Activated effector memory CD4-positive, alpha-beta T cell treated with Interleukin-2 at 50 U/mL for 16 hours (primary cell): ENCODE measurements at regions not wholly inside any gene's neighbourhood (a gene's known extent, or its start where the extent isn't known, plus 50 kb on each side); places are given as distances from the start of the nearest gene placed in this dataset.

Experiments
- DNase-seq: peaks from one replicate; pipeline ENCODE4 v3.0.0-alpha.2; 2020

DNA sequence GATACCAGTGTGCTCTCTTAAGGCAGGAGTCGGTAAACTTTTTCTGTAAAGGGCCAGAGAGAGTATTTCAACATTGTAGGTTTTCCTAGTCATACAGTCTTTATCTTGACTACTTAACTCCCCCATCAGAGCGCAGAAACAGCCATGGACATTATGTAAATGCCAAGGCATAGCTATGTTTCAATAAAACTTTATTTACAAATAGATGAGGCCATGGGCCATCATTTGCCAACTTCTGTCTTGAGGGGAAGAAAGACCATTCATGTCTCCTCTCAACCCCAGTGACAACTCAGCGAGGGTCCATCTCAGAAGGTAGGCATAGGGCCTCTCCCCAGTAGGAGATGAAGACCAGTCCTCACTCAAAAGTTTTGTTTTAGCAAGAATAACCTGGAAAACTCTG is 301.3 kb downstream of the FBXW7 start:
- no peak for DNase-seq

GRCh38 chr4:152232271-152232670 is 303.6 kb downstream of the FBXW7 start:
- DNase-seq = no peak

DNA sequence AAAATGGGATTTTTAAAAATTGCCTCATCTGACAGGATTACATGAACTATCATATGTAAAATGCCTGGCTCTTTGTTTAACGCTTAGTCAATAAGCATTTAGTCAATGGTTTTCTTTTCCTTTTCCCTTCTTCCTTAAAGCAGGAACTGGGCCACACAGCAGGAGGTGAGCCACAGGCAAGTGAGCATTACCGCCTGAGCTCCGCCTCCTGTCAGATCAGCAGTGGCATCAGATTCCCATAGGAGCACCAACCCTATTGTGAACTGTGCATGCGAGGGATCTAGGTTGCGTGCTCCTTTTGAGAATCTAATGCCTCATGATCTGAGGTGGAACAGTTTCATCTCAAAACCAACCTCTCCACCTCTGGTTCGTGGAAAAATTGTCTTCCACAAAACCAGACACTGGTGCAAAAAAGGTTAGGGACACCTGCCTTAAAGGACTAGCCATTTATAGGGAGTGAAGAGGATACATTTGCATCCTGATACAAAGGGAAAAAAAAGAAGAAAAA is 306.1 kb downstream of the FBXW7 start:
- no peak for DNase-seq

DNA sequence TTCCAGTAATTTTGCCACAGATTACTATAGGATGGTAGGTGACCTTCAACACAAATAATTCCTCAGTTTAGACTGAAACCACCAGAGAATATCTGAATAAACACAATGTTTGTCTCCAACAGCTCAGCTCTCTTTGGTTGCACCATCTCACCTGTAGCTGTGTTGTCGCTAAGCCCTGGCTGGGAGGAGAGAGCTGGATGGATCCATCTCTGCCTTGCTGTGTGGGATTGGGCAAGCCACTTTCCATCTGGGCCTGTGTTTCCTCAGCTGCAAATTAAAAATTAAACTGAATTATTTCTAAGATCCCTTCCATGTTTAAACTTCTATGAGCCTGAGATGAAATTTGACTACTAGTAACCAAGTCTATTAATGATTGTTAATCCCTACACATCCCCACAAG is 310.2 kb downstream of the FBXW7 start:
- DNase-seq = no peak

GRCh38 chr4:152224721-152225420 is 311.0 kb downstream of the FBXW7 start:
- DNase-seq = no peak

DNA sequence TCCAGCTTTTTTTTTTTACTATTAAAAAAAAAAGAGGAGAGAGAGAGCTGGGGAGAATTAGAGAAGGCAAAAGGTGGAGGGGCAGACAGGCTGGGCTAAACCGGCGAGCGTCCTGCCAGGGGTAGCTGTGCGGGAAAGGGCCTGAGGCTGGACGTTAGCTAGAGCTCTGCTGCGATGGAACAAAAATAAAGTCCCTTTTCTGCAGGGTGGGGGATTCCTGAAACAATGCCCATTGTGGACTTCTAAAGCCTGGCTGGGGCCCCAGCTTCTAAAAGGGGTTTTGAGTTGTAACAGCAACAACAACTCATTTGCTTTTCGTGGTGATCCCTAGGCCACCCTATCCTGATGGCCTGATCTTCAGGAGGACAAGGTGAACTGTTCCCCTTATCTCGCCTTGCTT is 311.7 kb downstream of the FBXW7 start:
- DNase-seq = no peak

DNA sequence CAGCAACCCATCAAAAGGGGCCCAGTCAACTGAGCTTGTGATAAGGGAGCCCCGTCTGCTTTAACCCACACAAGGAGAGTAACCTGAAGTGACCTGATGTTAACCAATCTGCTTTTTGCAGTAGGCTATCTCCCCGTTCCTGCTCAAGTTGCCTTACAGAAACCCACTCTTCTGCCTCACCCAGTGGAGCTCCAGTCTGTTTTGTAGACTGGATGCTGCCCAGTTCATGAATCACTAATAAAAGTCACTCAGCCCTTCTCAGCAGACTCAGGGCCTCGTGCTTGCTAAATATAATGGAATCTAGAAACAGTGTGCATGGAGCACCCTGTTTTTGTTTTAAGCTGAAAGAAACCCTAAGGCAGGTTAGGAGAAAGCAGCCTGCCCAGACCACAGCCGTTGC is 312.3 kb downstream of the FBXW7 start:
- DNase-seq = no peak

- DNase-seq = no peak
These were observed 313.9 kb downstream of the FBXW7 start for GRCh38 chr4:152221816-152222516.

DNA sequence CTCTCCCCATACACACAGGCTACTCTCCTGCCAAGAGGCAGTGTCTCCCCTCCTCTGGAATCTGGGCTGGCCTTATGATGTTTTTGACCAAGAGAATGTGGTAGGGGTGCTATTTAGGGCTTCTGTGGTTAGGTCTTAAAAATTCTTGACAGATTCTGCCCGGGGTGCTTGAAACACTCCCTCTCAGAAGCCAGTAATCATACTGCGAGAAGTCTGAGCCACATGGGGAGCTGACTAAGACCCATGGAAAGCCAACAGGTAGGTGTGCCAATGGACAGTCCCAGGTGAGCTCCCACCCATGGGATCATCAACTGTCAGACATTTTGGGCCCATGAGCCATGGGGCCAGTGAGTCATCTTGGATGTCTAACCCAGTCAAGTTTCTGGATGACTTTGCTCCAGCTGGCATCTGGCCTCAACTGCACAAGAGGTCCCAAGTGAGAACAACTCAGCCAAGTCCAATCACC is 315.7 kb downstream of the FBXW7 start:
- no peak for DNase-seq

DNA sequence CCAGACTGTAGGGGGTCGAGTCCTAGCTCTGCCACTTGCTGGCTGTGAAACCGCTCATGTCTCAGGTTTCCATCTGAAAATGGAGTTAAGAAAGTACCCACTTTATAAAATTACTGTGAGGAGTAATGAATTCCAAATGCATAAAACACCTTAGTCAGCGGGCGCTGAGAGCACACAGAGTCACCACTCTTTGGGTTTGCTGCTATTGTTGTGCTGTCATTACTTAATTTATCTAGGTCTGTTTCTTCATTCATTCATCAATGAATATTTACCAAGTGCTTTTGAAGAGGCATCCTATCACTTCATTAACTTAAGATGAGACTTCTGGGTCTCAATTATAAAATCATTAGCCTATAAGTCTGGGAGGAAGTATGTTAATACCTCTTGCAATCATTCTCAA is 317.3 kb downstream of the FBXW7 start:
- no peak for DNase-seq

DNA sequence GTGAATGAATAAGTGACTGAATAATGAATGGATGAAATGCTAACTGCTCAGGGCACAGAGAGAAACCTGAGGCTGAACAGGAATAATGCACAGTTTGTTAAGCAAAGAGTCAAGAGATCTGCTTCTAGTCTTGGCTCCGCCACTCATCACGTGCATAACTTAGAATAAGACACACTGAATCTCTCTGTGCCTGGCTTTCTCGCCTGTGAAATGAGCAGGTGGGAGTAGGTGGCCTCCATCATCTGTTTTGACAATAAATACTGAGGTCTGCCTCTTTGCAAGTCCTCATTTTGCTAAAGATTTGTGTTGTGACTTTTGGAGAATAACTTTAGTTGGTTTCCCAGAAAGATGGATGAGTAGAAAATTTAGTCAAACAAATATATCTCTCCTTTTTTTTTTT is 318.0 kb downstream of the FBXW7 start:
- no peak for DNase-seq

DNA sequence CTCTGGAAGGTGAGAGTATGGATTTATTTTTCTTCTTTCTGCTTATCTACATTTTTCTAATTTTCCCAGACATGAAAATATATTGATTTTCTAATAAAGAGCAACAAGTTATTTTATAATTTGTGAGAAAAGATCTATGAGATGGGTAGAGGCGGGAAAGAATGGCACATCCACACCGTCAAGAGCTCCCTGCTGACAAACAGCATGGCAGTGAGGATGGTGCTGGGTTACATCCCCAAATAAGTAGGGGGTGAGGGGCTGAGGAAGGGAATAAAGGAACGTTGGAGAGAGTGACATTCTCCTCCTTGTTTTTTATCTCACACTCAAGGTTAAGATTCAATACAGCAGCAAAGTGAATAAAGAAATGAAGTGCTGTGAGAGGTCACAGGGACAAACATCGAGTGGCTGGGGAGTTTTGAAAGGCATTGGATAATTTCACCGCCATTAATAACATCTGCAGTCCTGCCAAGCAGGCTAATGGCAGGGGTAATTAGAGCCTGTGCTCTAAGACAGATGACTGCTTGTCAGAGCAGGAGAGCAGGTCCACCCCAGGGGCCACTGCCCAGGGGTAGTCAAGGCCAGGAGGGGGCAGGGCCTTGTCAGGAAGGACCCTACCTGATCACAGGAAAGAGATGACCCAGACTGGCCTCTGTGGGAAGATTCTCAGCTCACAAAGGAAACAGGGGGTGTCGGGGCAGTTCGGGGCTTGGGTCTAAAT is 323.8 kb downstream of the FBXW7 start:
- no peak for DNase-seq

GRCh38 chr4:152209772-152210493 is 326.0 kb downstream of the FBXW7 start:
- DNase-seq = no peak

GRCh38 chr4:152207378-152207720 is 328.5 kb downstream of the FBXW7 start:
- DNase-seq = no peak

- no peak for DNase-seq
These were observed 329.1 kb downstream of the FBXW7 start for GRCh38 chr4:152206646-152207377.

GRCh38 chr4:152206185-152206584 is 329.7 kb downstream of the FBXW7 start:
- DNase-seq = no peak

DNA sequence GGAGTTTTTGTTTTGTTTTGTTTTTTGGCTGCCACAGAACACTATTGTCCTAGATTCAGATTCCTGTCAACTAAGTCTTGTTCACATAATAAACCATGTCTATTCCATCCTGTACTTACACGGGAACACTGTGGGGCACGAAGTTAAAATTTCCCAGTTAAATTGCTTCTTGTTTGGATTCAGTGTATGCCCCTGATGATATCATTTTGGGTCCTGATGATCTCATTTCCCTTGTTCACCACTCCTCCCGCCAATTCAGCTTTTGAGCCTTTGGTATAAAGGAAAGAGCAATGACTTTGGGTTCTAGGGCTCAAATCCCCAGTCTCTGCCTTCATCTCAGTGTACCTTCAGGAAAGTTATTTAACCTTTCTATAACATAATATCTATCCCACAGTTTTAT is 333.5 kb downstream of the FBXW7 start:
- no peak for DNase-seq

- DNase-seq = no peak
These were observed 335.2 kb downstream of the FBXW7 start for GRCh38 chr4:152200511-152201333.

GRCh38 chr4:152197211-152197610 is 338.7 kb downstream of the FBXW7 start:
- DNase-seq = no peak

GRCh38 chr4:152195888-152196287 is 340.0 kb downstream of the FBXW7 start:
- DNase-seq = no peak

DNA sequence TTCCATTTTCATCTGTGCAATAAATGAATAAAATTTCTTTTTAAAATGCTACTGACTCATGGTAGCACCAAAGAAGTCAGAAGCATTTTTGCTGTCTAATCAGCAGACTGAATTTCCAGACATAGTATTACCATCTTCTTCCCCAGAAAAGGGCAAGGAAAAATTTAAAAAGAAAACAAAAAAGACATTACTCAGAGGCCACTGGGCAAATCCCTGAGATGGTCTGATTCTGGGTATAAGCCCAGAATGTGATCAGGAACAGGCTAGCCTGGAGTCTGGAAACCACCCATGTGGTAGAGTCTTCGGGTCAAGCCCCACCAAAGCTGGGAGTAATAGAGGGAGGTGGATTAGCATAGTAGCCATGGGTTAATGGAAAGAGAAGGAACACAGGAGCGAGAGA is 342.8 kb downstream of the FBXW7 start:
- no peak for DNase-seq

DNA sequence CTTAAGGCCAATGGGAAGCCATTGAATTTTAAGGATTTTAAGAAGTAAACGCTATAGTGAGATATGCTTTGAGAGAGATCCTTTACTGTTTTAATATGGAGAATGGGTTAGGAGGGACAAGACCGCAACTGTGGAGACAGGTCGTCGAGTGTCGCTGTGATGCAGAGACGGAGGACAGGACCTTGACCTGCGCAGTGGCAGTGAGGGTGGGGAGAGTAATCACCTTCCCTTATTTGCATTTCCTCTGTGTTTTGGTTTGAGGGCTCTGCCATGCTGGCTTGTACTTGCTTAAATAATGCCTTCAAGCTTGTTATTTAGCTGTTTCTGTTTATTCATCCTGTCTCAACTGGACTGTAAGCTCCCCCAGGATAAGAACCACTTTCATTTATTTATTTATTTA is 345.0 kb downstream of the FBXW7 start:
- no peak for DNase-seq
